Keratinocyte (primary cell): ENCODE measurements at regions not wholly inside any gene's neighbourhood (a gene's known extent, or its start where the extent isn't known, plus 50 kb on each side); places are given as distances from the start of the nearest gene placed in this dataset.

ENCODE experiments used
- DNase-seq: peaks from one replicate; pipeline ENCODE4 v3.0.0-alpha.2; 2011; ENCODE audit warnings: low read depth, missing footprints, low spot score
- FAIRE-seq: peaks from 2 replicates; lab custom pipeline; 2011; peaks lifted over from hg19 to GRCh38; lab: Jason Lieb, UNC
- H2AFZ ChIP-seq: 2 replicates; pipeline ENCODE4 v1.6.0; 2012; ENCODE audit warnings: low read length, control low read depth, inconsistent platforms; ENCODE audit not compliant: control insufficient read depth
- H3K27ac ChIP-seq: 2 replicates; pipeline ENCODE4 v1.5.1; 2011; ENCODE audit warnings: low read length; ENCODE audit not compliant: control insufficient read depth, insufficient read depth
- H3K27me3 ChIP-seq: 3 replicates; pipeline ENCODE4 v1.6.0; 2011; ENCODE audit warnings: low read length; ENCODE audit not compliant: control insufficient read depth, insufficient read depth; ENCODE audit errors: extremely low read depth
- H3K36me3 ChIP-seq, 2 experiments: 2 replicates in 1 of 2; 3 replicates in 1 of 2; pipeline ENCODE4 v1.5.1; 2011; ENCODE audit warnings: low read length in 2 of 2, mild to moderate bottlenecking in 1 of 2; ENCODE audit not compliant: control insufficient read depth in 2 of 2, insufficient read depth in 2 of 2; ENCODE audit errors: extremely low read depth in 1 of 2
- H3K4me1 ChIP-seq: 3 replicates; pipeline ENCODE4 v1.5.1; 2011; ENCODE audit warnings: low read length; ENCODE audit not compliant: control insufficient read depth, insufficient read depth; ENCODE audit errors: extremely low read depth
- H3K4me2 ChIP-seq: 3 replicates; pipeline ENCODE4 v1.6.0; 2011; ENCODE audit warnings: low read depth, low read length; ENCODE audit not compliant: control insufficient read depth, insufficient read depth; ENCODE audit errors: extremely low read depth
- H3K4me3 ChIP-seq, 3 experiments: fragments of 200-600 bp in 1 of 3; sonication (generic) in 1 of 3; 2 replicates in 2 of 3; 3 replicates in 1 of 3; pipeline ENCODE4 v1.5.1; 2011 to 2016; ENCODE audit warnings: low read length in 3 of 3, mild to moderate bottlenecking in 3 of 3, control low read depth in 2 of 3, inconsistent platforms in 1 of 3, low read depth in 1 of 3, mixed read lengths in 1 of 3, mixed run types in 1 of 3, moderate library complexity in 1 of 3; ENCODE audit not compliant: control insufficient read depth in 2 of 3, insufficient read depth in 2 of 3; ENCODE audit errors: extremely low read depth in 1 of 3
- H3K79me2 ChIP-seq: 2 replicates; pipeline ENCODE4 v1.6.0; 2012; ENCODE audit warnings: low read length; ENCODE audit not compliant: control insufficient read depth, insufficient read depth
- H3K9ac ChIP-seq: 3 replicates; pipeline ENCODE4 v1.6.0; 2011; ENCODE audit warnings: low read length; ENCODE audit not compliant: control insufficient read depth, insufficient read depth; ENCODE audit errors: extremely low read depth
- H3K9me1 ChIP-seq: 3 replicates; pipeline ENCODE4 v1.6.0; 2011; ENCODE audit warnings: low read length; ENCODE audit not compliant: control insufficient read depth, insufficient read depth; ENCODE audit errors: extremely low read depth
- H3K9me3 ChIP-seq: 2 replicates; pipeline ENCODE4 v1.5.1; 2012; ENCODE audit warnings: low read depth, low read length; ENCODE audit not compliant: control insufficient read depth
- H4K20me1 ChIP-seq: 3 replicates; pipeline ENCODE4 v1.6.0; 2011; ENCODE audit warnings: low read length; ENCODE audit not compliant: control insufficient read depth, insufficient read depth; ENCODE audit errors: extremely low read depth
- EZH2 ChIP-seq: IDR thresholded peaks from one replicate; pipeline ENCODE4 v1.6.1; 2012; ENCODE audit warnings: inconsistent platforms, mild to moderate bottlenecking, low read length, moderate library complexity
- dilution Hi-C: fragments of 300-500 bp; cut with MboI; formaldehyde crosslinking; loops from one replicate; pipeline ENCODE4 v1.7.0; 2020; ENCODE audit warnings: low sequenced_read_pairs; ENCODE audit not compliant: extremely low pct_ligation_motif_present
- TF ChIP-seq, protein P1 (sequence below), 3 experiments: IDR thresholded peaks in 1 of 3; conservative IDR thresholded peaks in 1 of 3; optimal IDR thresholded peaks in 1 of 3; 2 replicates in 2 of 3; 3 replicates in 1 of 3; pipeline versions ENCODE3 to v1.5.1; 2011; ENCODE audit warnings: low read length in 3 of 3, mild to moderate bottlenecking in 3 of 3, moderate library complexity in 2 of 3, control low read depth in 1 of 3, inconsistent platforms in 1 of 3; ENCODE audit not compliant: insufficient read depth in 2 of 3; ENCODE audit errors: extremely low read depth in 1 of 3

DNA sequence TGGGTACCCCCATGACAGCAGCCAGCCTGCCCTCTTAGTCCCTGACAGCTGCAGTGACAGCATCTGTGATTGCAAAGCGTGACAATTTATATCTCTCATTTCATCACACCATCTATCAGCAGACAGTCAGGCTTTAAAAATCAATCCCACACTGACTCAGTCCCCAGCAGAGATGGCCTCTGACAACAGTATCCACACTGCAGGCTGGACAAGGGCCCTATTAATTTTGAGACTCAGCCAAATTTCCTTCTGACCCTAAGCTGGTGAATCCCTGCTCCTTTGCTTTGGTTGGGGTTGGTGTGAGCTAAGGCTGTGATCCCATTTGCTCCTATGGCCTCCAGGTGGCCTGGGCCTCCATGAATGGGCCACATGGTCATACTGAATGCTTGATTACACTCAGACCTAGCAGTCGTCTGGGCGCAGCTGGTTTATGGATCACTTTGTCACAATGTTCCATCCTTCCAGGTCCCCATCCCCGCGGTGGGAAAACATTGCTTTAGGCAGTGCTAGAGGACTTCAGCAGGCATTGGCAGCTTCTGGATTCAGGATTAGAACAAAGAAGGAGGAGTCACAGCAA lies 68.2 kb upstream of the B3GAT1 start:
- dilution Hi-C loops, result no loop called here
- H3K4me1 ChIP-seq, result no peaks in the 10 kb centered on the region
- no peak overlapping the region for H3K4me2 ChIP-seq
- no peak for FAIRE-seq
- H3K27ac ChIP-seq, result no peak overlapping the region
- no peak overlapping the region for H3K4me3 ChIP-seq
- H3K9me1 ChIP-seq, result no peaks in the 10 kb centered on the region
- DNase-seq, result no peak
- no peaks in the 10 kb centered on the region for H3K79me2 ChIP-seq
- no peak overlapping the region for H3K9ac ChIP-seq
- no peak overlapping the region for H2AFZ ChIP-seq
- TF ChIP-seq, protein P1, sequence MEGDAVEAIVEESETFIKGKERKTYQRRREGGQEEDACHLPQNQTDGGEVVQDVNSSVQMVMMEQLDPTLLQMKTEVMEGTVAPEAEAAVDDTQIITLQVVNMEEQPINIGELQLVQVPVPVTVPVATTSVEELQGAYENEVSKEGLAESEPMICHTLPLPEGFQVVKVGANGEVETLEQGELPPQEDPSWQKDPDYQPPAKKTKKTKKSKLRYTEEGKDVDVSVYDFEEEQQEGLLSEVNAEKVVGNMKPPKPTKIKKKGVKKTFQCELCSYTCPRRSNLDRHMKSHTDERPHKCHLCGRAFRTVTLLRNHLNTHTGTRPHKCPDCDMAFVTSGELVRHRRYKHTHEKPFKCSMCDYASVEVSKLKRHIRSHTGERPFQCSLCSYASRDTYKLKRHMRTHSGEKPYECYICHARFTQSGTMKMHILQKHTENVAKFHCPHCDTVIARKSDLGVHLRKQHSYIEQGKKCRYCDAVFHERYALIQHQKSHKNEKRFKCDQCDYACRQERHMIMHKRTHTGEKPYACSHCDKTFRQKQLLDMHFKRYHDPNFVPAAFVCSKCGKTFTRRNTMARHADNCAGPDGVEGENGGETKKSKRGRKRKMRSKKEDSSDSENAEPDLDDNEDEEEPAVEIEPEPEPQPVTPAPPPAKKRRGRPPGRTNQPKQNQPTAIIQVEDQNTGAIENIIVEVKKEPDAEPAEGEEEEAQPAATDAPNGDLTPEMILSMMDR (optimal IDR thresholded peaks at IDR 0.05 in 1 of 3, IDR thresholded peaks at IDR 0.05 in 1 of 3, conservative IDR thresholded peaks at IDR 0.05 in 1 of 3; ENCODE audit: extremely low read depth in 1 of 3, insufficient read depth in 2 of 3, low read length in 3 of 3), result no peak
- TF ChIP-seq EZH2, result no peak
- no peaks in the 10 kb centered on the region for H3K9me3 ChIP-seq
- H4K20me1 ChIP-seq, result no peaks in the 10 kb centered on the region
- H3K36me3 ChIP-seq, result no peaks in the 10 kb centered on the region
- H3K27me3 ChIP-seq, result no peaks in the 10 kb centered on the region

DNA sequence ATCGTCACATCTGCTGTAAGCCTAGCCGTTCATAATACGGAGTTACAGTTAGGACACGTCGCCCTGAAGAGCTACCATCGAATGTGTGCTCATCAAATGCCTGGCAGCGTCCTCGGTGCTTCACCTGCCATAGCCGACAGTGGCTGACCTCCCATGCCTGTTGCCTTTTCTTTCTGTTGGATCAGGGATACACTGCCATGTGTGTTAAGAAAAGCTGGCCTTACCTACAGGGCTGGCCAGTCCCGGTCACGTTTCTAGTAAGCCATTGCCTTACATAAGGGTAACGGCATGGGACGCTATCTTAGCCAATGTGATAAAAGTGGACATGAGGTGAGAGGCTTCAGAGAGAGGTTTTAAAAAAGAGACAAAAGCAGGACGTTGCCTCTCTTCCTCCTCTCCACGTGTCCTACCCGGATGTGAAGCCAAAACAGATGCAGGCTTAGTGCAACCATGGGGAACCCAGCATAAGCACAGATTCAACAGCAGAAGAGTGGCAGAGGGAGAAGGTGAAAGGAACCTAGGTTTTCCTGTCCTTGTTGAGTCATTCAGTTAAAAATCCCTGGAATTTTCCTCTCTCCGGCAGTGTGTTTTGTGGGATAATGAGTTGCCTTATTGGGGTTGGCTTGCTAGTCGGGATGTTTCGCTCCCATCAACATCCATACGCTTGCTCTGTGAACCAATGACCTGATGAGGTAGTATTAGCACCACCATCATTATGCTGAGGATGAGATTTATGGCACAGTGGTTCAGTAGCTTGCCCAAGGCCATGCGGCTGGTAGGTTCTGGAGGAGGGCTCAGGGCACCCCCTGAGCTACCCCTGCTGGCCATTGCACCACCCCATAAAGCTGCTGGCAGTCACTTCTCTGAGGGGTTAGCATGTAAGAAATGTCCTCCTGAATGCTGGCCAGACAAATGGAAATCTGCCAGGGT lies 67.4 kb upstream of the B3GAT1 start:
- no peak overlapping the region for H3K9ac ChIP-seq
- no peaks in the 10 kb centered on the region for H4K20me1 ChIP-seq
- FAIRE-seq, result no peak
- H3K4me2 ChIP-seq, result no peak overlapping the region
- no peak for TF ChIP-seq EZH2
- TF ChIP-seq, protein P1 (optimal IDR thresholded peaks at IDR 0.05 in 1 of 3, IDR thresholded peaks at IDR 0.05 in 1 of 3, conservative IDR thresholded peaks at IDR 0.05 in 1 of 3; ENCODE audit: extremely low read depth in 1 of 3, insufficient read depth in 2 of 3, low read length in 3 of 3), result no peak
- H3K27ac ChIP-seq, result no peak overlapping the region
- no peaks in the 10 kb centered on the region for H3K9me3 ChIP-seq
- no peak overlapping the region for H2AFZ ChIP-seq
- H3K79me2 ChIP-seq, result no peaks in the 10 kb centered on the region
- no peaks in the 10 kb centered on the region for H3K4me1 ChIP-seq
- H3K9me1 ChIP-seq, result no peaks in the 10 kb centered on the region
- H3K36me3 ChIP-seq, result no peaks in the 10 kb centered on the region
- no peak for DNase-seq
- dilution Hi-C loops, result no loop called here
- no peaks in the 10 kb centered on the region for H3K27me3 ChIP-seq
- no peak overlapping the region for H3K4me3 ChIP-seq
